ENCODE measurements at regions not wholly inside any gene's neighbourhood (a gene's known extent, or its start where the extent isn't known, plus 50 kb on each side); places are given as distances from the start of the nearest gene placed in this dataset.

DNA sequence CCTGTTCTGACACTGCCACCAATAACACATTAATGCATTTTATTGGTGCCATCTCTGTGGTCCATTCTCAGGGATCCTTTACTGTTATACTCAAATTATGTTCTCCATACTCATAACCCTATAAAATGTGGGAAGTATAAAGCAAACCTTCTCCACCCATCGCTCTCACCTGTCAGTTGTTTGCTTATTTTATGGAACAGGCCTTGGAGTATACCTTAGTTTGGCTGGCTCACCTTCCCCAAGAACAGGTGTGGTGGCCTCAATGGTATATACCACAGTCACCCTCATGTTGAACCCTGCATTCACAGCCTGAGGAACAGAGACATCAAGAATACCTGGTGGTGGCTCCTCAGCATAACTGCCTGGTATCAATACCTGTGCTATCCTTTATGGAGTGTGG lies 308.4 kb upstream of the STXBP6 start:
- no peak for DNase-seq (ENCODE audit: low spot score in 2 of 2)
- H3K4me3 ChIP-seq (ENCODE audit: low read depth, poor library complexity, severe bottlenecking): no peak overlapping the region
- intact Hi-C loops (cut with DNase I; ENCODE audit: low total_unique reads): no loop called here
- TF ChIP-seq, protein P1, sequence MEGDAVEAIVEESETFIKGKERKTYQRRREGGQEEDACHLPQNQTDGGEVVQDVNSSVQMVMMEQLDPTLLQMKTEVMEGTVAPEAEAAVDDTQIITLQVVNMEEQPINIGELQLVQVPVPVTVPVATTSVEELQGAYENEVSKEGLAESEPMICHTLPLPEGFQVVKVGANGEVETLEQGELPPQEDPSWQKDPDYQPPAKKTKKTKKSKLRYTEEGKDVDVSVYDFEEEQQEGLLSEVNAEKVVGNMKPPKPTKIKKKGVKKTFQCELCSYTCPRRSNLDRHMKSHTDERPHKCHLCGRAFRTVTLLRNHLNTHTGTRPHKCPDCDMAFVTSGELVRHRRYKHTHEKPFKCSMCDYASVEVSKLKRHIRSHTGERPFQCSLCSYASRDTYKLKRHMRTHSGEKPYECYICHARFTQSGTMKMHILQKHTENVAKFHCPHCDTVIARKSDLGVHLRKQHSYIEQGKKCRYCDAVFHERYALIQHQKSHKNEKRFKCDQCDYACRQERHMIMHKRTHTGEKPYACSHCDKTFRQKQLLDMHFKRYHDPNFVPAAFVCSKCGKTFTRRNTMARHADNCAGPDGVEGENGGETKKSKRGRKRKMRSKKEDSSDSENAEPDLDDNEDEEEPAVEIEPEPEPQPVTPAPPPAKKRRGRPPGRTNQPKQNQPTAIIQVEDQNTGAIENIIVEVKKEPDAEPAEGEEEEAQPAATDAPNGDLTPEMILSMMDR (IDR thresholded peaks at IDR 0.05): no peak
- no peak for TF ChIP-seq POLR2A (IDR thresholded peaks at IDR 0.05)
- WGBS, 2 donors: 69 to 100% methylated on average over 1 of the region's 1 CpG

DNA sequence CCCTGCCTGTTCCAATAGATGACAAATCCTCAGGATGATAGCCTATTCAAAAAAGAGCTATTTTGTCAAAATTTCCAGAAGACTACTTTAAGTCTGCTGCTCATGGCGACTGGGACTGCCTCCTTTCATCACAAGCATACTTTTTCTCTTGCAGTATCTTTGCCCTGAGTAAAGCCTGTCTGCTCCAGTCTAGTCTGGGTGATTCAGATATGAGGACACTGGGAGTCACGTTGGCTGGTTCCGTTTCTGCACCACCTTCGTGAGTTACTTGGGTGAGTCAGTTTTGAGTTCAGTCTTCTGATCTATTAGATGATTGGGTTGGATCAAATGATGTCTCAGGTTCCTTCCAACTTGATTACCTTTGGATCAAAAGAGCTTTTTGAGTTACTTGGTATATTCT lies 301.3 kb upstream of the STXBP6 start:
- 88 to 90% methylated on average over 4 of the region's 4 CpGs for WGBS, 2 donors
- intact Hi-C loops (cut with DNase I; ENCODE audit: low total_unique reads): no loop called here
- no peak overlapping the region for H3K4me3 ChIP-seq (ENCODE audit: low read depth, poor library complexity, severe bottlenecking)
- no peak for DNase-seq (ENCODE audit: low spot score in 2 of 2)
- TF ChIP-seq, protein P1 (IDR thresholded peaks at IDR 0.05): no peak
- no peak for TF ChIP-seq POLR2A (IDR thresholded peaks at IDR 0.05)

DNA sequence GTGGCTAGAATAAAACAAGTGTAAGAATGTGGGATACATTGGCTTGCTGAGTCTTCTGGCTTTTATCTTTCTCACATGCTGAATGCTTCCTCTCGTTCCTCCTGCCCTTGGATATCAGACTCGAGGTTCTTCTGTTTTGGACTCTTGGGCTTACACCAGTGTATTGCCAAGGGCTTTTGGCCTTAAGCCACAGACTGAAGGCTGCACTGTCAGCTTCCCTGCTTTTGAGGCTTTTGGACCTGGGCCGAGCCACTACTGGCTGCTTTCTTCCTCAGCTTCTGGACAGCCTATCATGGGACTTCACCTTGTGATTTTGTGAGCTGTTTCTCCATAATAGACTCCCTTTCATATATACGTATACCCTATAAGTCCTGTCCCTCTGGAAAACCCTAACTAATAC lies 300.9 kb upstream of the STXBP6 start:
- 74 to 75% methylated on average over 4 of the region's 4 CpGs for WGBS, 2 donors
- intact Hi-C loops (cut with DNase I; ENCODE audit: low total_unique reads): no loop called here
- no peak for TF ChIP-seq POLR2A (IDR thresholded peaks at IDR 0.05)
- TF ChIP-seq, protein P1 (IDR thresholded peaks at IDR 0.05): no peak
- DNase-seq (ENCODE audit: low spot score in 2 of 2): no peak
- no peak overlapping the region for H3K4me3 ChIP-seq (ENCODE audit: low read depth, poor library complexity, severe bottlenecking)

DNA sequence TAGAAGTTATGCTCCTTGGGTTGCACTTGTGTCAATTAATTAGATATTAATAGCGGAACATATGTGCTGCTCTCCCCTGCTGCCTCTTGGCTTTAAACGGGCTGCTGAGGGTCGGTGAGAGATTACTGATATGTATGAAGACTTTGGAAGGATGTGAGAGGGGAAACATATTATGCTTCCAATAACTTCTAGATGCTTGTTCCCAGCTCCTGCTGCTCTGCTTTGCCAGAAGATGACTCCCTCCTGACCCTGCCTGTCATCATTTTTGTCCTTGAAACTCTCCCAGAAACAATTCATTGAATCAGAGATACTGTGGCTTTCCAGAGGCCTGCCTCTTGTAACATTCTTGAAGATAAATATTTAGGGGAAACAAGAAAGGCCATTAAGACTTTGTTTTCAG lies 300.1 kb upstream of the STXBP6 start:
- TF ChIP-seq, protein P1 (IDR thresholded peaks at IDR 0.05): no peak
- WGBS, 2 donors: 78 to 89% methylated on average over 3 of the region's 3 CpGs
- DNase-seq (ENCODE audit: low spot score in 2 of 2): no peak
- H3K4me3 ChIP-seq (ENCODE audit: low read depth, poor library complexity, severe bottlenecking): no peak overlapping the region
- intact Hi-C loops (cut with DNase I; ENCODE audit: low total_unique reads): no loop called here

DNA sequence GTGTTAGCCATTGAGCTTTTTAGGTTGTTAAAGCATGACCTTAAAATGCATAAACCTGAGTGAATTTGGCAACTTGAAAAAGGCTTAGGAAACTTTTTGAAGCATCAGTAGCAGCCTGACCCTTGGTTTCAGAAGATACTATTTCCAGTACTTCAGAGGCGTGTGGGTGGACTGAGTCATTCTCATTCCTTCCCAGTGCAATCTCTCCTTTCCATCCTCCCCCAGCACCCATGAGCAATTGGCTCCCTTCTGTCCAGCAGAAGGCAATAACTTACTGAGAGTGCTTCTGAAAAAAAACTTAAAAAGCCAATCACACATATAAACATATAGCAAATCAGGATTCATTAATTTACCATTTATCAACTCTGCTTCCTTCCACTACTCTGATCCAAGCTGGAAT lies 299.3 kb upstream of the STXBP6 start:
- H3K4me3 ChIP-seq (ENCODE audit: low read depth, poor library complexity, severe bottlenecking): no peak overlapping the region
- intact Hi-C loops (cut with DNase I; ENCODE audit: low total_unique reads): no loop called here
- DNase-seq (ENCODE audit: low spot score in 2 of 2): no peak
- no peak for TF ChIP-seq POLR2A (IDR thresholded peaks at IDR 0.05)
- TF ChIP-seq, protein P1 (IDR thresholded peaks at IDR 0.05): no peak
- 65 to 67% methylated on average over 1 of the region's 1 CpG for WGBS, 2 donors

DNA sequence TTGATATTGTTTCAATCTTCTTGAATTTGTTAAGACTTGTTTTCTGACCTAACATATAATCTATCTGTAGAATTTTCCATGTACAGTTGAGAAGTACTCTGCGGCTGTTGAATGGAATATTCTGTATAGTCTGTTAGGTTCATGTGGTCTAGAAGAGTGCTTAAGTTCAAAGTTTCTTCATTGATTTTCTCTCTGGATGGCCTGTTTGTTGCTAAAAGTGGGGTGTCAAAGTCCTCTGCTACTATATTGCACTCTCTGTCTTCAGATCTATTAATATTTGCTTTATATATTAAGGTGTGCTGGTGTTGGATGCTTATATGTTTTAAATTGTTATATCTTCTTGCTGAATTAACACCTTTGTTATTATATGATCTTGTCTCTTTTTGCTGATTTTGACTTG lies 290.9 kb upstream of the STXBP6 start:
- DNase-seq (ENCODE audit: low spot score in 2 of 2): no peak
- intact Hi-C loops (cut with DNase I; ENCODE audit: low total_unique reads): no loop called here
- TF ChIP-seq POLR2A (IDR thresholded peaks at IDR 0.05): no peak
- TF ChIP-seq, protein P1 (IDR thresholded peaks at IDR 0.05): no peak
- H3K4me3 ChIP-seq (ENCODE audit: low read depth, poor library complexity, severe bottlenecking): no peak overlapping the region
- 100% methylated on average over 1 of the region's 1 CpG for WGBS, 2 donors

Data from lower leg skin (tissue), 4 donors.